ENCODE measurements at regions not wholly inside any gene's neighbourhood (a gene's known extent, or its start where the extent isn't known, plus 50 kb on each side); places are given as distances from the start of the nearest gene placed in this dataset.

GRCh38 chr10:121091961-121092719 lies 241.0 kb downstream of the WDR11 start:
- WGBS, 2 donors (ENCODE audit: low coverage in 1 of 2), result 67 to 71% methylated on average over 4 to 5 of the region's 5 CpGs
- DNase-seq, result peak; percentile 18
- Histone ChIP-seq H3K27ac (peak overlapping the region in 3 of 4 donors; percentile 23 to 41 (median 38)), H3K4me1 (peaks cover 0 to 11% (median 0%) of the 10 kb centered on the region in 4 donors), H3K9me3 (no peaks in the 10 kb centered on the region), H3K4me3 (no peak overlapping the region), H3K27me3 (no peaks in the 10 kb centered on the region), H3K36me3 (no peaks in the 10 kb centered on the region)
- intact Hi-C loops (cut with DNase I; ENCODE audit: low total_unique reads), result no loop called here
- TF ChIP-seq POLR2A (IDR thresholded peaks at IDR 0.05), result no peak
- no peak for TF ChIP-seq CTCF (IDR thresholded peaks at IDR 0.05)
- TF ChIP-seq EP300 (IDR thresholded peaks at IDR 0.05; ENCODE audit: low read depth), result no peak
- peak in 2 of 3 donors; percentile 6 to 30 for TF ChIP-seq POLR2AphosphoS5 (IDR thresholded peaks at IDR 0.05)
- in situ Hi-C loops (cut with MboI; ENCODE audit: low pct_ligation_motif_present in 1 of 4, low pct_unique_long_range_greater_than_20kb in 1 of 4, low sequenced_read_pairs in 3 of 4), result no loop called here

DNA sequence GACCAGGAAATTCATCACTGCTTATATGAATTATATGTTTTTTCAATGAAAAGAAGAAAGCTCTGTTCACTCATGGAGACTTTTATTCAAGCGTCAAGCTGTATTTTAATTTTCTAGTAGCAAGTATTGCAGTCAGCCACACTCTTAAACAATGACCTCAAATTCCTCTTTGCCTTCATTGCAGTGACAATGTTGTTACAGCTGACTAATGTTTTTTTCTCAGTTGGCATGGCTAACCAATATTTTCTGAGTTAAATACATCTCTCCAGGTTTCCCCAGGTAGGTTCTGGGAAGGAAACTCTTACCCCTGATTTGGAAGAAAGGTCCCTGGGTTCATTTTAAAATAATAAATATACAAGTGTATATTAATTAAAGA lies 241.5 kb downstream of the WDR11 start:
- no peaks in the 10 kb centered on the region for H3K27me3 ChIP-seq
- peak overlapping the region in 3 of 4 donors; percentile 23 to 41 (median 38) for H3K27ac ChIP-seq
- no peak overlapping the region for H3K4me3 ChIP-seq
- intact Hi-C loops (cut with DNase I; ENCODE audit: low total_unique reads) (no loop called here), in situ Hi-C loops (cut with MboI; ENCODE audit: low pct_ligation_motif_present in 1 of 4, low pct_unique_long_range_greater_than_20kb in 1 of 4, low sequenced_read_pairs in 3 of 4) (no loop called here)
- no peaks in the 10 kb centered on the region for H3K9me3 ChIP-seq
- TF ChIP-seq CTCF (IDR thresholded peaks at IDR 0.05), result no peak
- no peak for TF ChIP-seq EP300 (IDR thresholded peaks at IDR 0.05; ENCODE audit: low read depth)
- TF ChIP-seq POLR2AphosphoS5 (IDR thresholded peaks at IDR 0.05), result no peak
- TF ChIP-seq POLR2A (IDR thresholded peaks at IDR 0.05), result no peak
- WGBS, 2 donors (ENCODE audit: low coverage in 1 of 2), result 86 to 90% methylated on average over 1 of the region's 1 CpG
- H3K36me3 ChIP-seq, result no peaks in the 10 kb centered on the region
- no peak for DNase-seq
- peaks cover 0 to 11% (median 0%) of the 10 kb centered on the region in 4 donors for H3K4me1 ChIP-seq

DNA sequence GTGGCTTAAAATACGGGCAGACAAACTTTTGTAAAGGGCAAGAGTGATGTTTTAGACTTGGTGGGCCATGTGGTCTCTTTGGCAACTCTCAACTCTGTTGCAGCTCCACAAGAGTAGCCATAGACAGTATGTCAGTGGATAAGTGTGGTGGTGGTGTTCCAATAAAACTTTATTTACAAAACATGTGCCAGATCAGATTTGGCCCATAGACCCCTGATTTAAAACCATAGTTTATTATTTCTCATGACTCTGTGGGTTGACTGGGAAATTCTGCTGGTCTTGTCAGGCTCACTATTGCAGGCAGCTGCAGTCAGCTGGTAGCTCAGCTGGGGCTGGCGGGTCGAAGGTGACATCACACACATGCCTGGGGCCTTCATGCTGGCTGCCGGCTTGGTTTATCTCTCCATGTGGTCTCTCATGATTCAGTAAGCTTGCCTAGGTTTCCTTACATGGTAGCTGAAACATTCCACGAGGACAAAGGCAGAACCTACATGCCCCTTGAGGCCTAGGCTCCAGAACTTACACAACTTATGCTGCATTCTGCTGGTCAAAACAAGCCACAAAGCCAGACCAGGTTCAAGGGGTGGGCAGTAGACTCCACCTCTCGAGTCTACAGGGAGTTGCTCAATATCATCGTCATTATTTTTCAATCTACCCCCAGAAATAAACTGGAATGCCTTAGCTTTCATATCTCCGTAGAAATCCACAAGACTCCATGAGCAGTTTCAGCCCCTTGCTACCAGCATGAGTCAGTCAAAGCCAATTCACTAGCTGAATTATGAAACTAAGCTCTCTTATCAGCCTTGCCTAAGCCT lies 245.7 kb downstream of the WDR11 start:
- in situ Hi-C loops (cut with MboI; ENCODE audit: low pct_ligation_motif_present in 1 of 4, low pct_unique_long_range_greater_than_20kb in 1 of 4, low sequenced_read_pairs in 3 of 4) (no loop called here), intact Hi-C loops (cut with DNase I; ENCODE audit: low total_unique reads) (no loop called here)
- Histone ChIP-seq H3K9me3 (no peaks in the 10 kb centered on the region), H3K27ac (no peak overlapping the region), H3K4me1 (peaks cover 0 to 11% (median 0%) of the 10 kb centered on the region in 4 donors), H3K4me3 (no peak overlapping the region), H3K27me3 (no peaks in the 10 kb centered on the region), H3K36me3 (no peaks in the 10 kb centered on the region)
- DNase-seq, result peak; percentile 22
- 82 to 100% methylated on average over 3 to 8 of the region's 8 CpGs for WGBS, 2 donors (ENCODE audit: low coverage in 1 of 2)
- peak in 2 of 3 donors; percentile 25 to 41 for TF ChIP-seq POLR2AphosphoS5 (IDR thresholded peaks at IDR 0.05)
- no peak for TF ChIP-seq EP300 (IDR thresholded peaks at IDR 0.05; ENCODE audit: low read depth)
- no peak for TF ChIP-seq CTCF (IDR thresholded peaks at IDR 0.05)

GRCh38 chr10:121098211-121098610 lies 247.0 kb downstream of the WDR11 start:
- in situ Hi-C loops (cut with MboI; ENCODE audit: low pct_ligation_motif_present in 1 of 4, low pct_unique_long_range_greater_than_20kb in 1 of 4, low sequenced_read_pairs in 3 of 4), result no loop called here

More at GRCh38 chr10:121098211-121098610, 247.0 kb downstream of the WDR11 start:
- no peak for TF ChIP-seq POLR2AphosphoS5 (IDR thresholded peaks at IDR 0.05)
- TF ChIP-seq CTCF (IDR thresholded peaks at IDR 0.05), result no peak
- no peak for TF ChIP-seq EP300 (IDR thresholded peaks at IDR 0.05; ENCODE audit: low read depth)
- no peak for TF ChIP-seq POLR2A (IDR thresholded peaks at IDR 0.05)
- Histone ChIP-seq H3K27me3 (no peaks in the 10 kb centered on the region), H3K4me3 (no peak overlapping the region), H3K4me1 (no peaks in the 10 kb centered on the region), H3K36me3 (no peaks in the 10 kb centered on the region), H3K27ac (no peak overlapping the region), H3K9me3 (no peaks in the 10 kb centered on the region)
- WGBS, 2 donors (ENCODE audit: low coverage in 1 of 2), result 66 to 77% methylated on average over 3 of the region's 3 CpGs
- intact Hi-C loops (cut with DNase I; ENCODE audit: low total_unique reads), result no loop called here
- no peak for DNase-seq
